ENCODE measurements at regions not wholly inside any gene's neighbourhood (a gene's known extent, or its start where the extent isn't known, plus 50 kb on each side); places are given as distances from the start of the nearest gene placed in this dataset.

GRCh38 chr15:66631616-66632263 is 65.9 kb upstream of the LCTL start:
- TF ChIP-seq, protein P1, sequence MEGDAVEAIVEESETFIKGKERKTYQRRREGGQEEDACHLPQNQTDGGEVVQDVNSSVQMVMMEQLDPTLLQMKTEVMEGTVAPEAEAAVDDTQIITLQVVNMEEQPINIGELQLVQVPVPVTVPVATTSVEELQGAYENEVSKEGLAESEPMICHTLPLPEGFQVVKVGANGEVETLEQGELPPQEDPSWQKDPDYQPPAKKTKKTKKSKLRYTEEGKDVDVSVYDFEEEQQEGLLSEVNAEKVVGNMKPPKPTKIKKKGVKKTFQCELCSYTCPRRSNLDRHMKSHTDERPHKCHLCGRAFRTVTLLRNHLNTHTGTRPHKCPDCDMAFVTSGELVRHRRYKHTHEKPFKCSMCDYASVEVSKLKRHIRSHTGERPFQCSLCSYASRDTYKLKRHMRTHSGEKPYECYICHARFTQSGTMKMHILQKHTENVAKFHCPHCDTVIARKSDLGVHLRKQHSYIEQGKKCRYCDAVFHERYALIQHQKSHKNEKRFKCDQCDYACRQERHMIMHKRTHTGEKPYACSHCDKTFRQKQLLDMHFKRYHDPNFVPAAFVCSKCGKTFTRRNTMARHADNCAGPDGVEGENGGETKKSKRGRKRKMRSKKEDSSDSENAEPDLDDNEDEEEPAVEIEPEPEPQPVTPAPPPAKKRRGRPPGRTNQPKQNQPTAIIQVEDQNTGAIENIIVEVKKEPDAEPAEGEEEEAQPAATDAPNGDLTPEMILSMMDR (IDR thresholded peaks at IDR 0.05) = no peak
- no peak for TF ChIP-seq POLR2A (IDR thresholded peaks at IDR 0.05)

All from testis (tissue), 2 donors.